ENCODE measurements at regions not wholly inside any gene's neighbourhood (a gene's known extent, or its start where the extent isn't known, plus 50 kb on each side); places are given as distances from the start of the nearest gene placed in this dataset.

DNA sequence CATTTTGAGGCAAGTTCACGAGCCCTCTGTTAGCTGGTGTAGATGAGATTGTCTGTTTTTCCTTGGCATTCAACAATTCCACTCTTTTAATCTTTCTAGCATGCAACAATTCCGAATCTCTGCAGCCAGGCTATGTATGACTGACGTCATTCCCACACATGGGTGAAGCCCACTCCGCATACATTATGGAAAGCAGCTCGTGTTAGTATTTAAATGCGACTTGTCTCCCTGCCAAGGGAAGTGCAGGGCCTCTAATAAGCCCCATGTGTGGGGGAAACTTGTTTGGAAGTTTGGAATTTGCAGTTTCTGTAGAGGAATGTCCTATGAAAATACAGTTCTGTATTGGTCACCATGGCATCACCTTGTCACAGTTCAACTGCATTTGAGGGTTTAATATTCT, 146.0 kb upstream of the FBXL7 start:
- DNase-seq (ENCODE audit: low read depth) = no peak
- no peak for TF ChIP-seq CTCF (conservative IDR thresholded peaks at IDR 0.05; ENCODE audit: control insufficient read depth, insufficient read depth, low read depth, low read length)

DNA sequence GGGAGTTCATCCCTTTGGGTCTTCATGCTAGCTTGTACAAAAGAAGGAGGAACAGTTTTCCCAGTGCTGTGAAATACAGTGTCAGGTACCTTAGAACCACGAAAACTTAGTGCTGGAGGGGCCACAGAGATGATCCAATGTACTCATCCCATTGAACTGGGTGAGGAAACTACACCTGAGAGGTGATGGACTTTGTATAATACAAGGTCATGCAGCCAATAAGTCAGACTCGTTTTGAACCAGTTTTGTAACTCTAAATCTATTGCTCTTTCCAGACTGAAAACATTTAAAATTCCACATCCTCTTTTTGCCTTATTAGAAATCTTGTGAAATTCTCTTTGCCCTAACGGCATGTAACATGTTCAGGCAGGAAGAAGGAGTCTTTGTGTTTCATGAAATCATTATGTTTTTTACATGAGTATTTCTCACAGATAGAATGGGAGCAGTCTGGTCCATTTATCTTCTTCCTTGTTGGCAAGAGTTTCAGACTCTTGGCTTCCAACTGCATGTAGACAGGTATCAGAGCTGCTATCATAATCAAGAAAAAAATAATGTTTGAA, 146.8 kb upstream of the FBXL7 start:
- no peak for DNase-seq (ENCODE audit: low read depth)
- TF ChIP-seq CTCF (conservative IDR thresholded peaks at IDR 0.05; ENCODE audit: control insufficient read depth, insufficient read depth, low read depth, low read length) = no peak

More for the DNA sequence above, 146.0 kb upstream of the FBXL7 start:
- H3K4me3 ChIP-seq (ENCODE audit: control insufficient read depth, low read depth, low read length) = no peak overlapping the region

GRCh38 chr5:15350614-15351013, 149.4 kb upstream of the FBXL7 start:
- no peak for DNase-seq (ENCODE audit: low read depth)
- no peak overlapping the region for H3K4me3 ChIP-seq (ENCODE audit: control insufficient read depth, low read depth, low read length)
- TF ChIP-seq CTCF (conservative IDR thresholded peaks at IDR 0.05; ENCODE audit: control insufficient read depth, insufficient read depth, low read depth, low read length) = no peak

More for the DNA sequence above, 146.8 kb upstream of the FBXL7 start:
- no peak overlapping the region for H3K4me3 ChIP-seq (ENCODE audit: control insufficient read depth, low read depth, low read length)

- no peak for DNase-seq (ENCODE audit: low read depth)
- no peak for TF ChIP-seq CTCF (conservative IDR thresholded peaks at IDR 0.05; ENCODE audit: control insufficient read depth, insufficient read depth, low read depth, low read length)
These were observed 153.2 kb upstream of the FBXL7 start for GRCh38 chr5:15346738-15347137.

DNA sequence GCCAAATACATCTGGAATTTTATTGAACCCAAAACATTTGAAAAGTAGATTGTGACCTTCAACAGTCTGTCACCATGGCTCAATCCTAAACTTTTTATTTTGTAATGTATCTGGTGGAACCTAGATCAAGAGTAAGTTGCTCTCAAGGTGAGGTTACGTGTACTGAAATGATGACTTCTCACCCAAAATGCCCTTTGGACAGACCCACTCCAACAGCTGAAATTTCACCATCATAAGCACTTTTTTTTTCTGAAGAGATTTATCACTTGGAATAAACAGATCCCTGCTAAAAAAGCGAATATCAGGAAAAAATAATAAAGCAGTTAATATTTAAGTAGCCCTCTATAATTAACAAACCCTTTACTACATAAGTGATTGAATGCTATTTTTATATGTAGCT, 155.0 kb upstream of the FBXL7 start:
- no peak overlapping the region for H3K4me3 ChIP-seq (ENCODE audit: control insufficient read depth, low read depth, low read length)
- no peak for TF ChIP-seq CTCF (conservative IDR thresholded peaks at IDR 0.05; ENCODE audit: control insufficient read depth, insufficient read depth, low read depth, low read length)
- no peak for DNase-seq (ENCODE audit: low read depth)

More at GRCh38 chr5:15346738-15347137, 153.2 kb upstream of the FBXL7 start:
- no peak overlapping the region for H3K4me3 ChIP-seq (ENCODE audit: control insufficient read depth, low read depth, low read length)

GRCh38 chr5:15338546-15338945, 161.4 kb upstream of the FBXL7 start:
- no peak for DNase-seq (ENCODE audit: low read depth)

More at GRCh38 chr5:15338546-15338945, 161.4 kb upstream of the FBXL7 start:
- TF ChIP-seq CTCF (conservative IDR thresholded peaks at IDR 0.05; ENCODE audit: control insufficient read depth, insufficient read depth, low read depth, low read length) = no peak
- H3K4me3 ChIP-seq (ENCODE audit: control insufficient read depth, low read depth, low read length) = no peak overlapping the region

Measured in fibroblast of mammary gland (primary cell).